AG09319 (cell line): ENCODE measurements at regions not wholly inside any gene's neighbourhood (a gene's known extent, or its start where the extent isn't known, plus 50 kb on each side); places are given as distances from the start of the nearest gene placed in this dataset.
"Not testable (repeated sequence)": the region's sequence is repeated elsewhere in the genome, so short reads cannot be mapped to it uniquely, and the experiment has no call there.

ENCODE experiments used
- DNase-seq: peaks from one replicate; pipeline ENCODE4 v3.0.0-alpha.2; 2010; ENCODE audit warnings: low read depth; ENCODE audit errors: extremely low read depth
- CTCF ChIP-seq: IDR thresholded peaks from 2 replicates; pipeline ENCODE4 v1.5.1; 2011; ENCODE audit warnings: low read depth, mild to moderate bottlenecking, inconsistent platforms, low read length, moderate library complexity

DNA sequence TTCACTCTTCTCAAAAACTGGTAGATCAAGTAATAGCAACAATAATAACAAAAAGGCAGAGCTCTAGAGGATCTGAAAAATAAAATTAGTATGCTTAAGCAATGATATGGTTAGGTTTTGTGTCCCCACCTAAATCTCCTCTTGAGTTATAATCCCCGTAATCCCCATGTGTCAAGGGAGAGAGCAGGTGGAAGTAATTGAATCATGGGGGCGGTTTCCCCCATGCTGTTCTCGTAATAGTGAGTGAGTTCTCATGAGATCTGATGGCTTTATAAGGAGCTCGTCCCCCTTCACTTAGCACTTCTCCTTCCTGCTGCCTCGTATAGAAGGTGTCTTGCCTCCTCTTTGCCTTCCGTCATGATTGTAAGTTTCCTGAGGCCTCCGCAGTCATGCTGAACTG, 60.2 kb upstream of the ABHD2 start:
- no peak for DNase-seq

GRCh38 chr15:89030311-89030710, 57.9 kb upstream of the ABHD2 start:
- DNase-seq = no peak
- TF ChIP-seq CTCF = no peak

More for the DNA sequence above, 60.2 kb upstream of the ABHD2 start:
- no peak for TF ChIP-seq CTCF

DNA sequence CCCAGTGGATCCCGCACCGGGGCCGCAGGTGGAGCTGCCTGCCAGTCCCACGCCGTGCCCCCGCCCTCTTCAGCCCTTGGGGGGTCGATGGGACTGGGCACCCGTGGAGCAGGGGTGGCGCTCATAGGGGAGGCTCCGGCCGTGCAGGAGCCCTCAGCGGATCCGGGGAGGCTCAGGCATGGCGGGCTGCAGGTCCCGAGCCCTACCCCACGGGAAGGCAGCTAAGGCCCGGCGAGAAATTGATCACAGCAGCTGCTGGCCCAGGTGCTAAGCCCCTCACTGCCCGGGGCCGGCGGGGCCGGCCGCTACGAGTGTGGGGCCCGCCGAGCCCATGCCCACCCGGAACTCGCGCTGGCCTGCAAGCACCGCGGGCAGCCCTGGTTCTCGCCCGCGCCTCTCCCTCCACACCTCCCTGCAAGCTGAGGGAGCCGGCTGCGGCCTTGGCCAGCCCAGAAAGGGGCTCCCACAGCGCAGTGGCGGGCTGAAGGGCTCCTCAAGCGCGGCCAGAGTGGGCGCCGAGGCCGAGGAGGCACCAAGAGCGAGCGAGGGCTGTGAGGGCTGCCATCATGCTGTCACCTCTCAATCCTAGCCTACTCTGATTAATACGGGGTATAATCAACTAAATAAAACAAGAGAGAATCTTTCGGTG, 56.5 kb upstream of the ABHD2 start:
- not testable (repeated sequence) for DNase-seq

DNA sequence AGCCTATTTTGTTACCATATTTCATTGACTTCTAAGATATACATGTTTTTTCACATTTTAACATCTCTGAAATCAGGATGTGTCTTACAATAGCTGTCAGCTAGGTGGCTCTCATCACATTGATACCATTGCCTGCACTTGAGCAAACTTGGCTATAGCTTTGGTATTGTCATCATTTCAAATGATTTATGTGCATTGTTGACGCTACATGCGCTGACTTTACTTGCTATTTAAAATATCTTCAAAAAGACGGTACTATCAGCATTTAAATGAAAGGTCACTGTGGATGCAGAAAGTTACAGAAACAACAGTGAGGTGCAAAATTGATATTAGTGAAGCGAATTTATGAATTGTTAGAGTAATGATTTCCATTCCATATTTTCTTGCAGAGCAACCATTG, 54.0 kb upstream of the ABHD2 start:
- no peak for DNase-seq
- peak; percentile 41 for TF ChIP-seq CTCF

DNA sequence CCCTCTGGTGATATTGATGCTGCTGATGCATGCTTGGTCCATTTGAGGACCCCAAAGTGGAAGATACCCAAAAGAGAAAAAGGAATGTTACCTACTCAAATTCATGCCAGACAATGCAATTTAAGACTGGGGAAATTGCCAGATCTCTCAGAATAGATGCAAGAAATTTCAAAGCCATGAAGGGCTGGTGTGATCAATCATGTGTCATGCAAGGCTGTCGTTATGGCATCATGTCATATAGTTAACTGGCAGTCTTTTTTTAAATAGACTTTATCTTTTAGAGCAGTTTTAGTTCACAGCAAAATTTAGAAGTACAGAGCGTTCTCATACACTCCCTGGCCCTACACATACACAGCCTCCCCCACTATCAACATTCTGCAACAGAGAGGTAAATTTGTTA, 53.1 kb upstream of the ABHD2 start:
- TF ChIP-seq CTCF = no peak
- no peak for DNase-seq

- no peak for DNase-seq
- TF ChIP-seq CTCF = no peak
Measured at GRCh38 chr15:89035658-89036057, 52.6 kb upstream of the ABHD2 start.

- no peak for TF ChIP-seq CTCF
- DNase-seq = no peak
Measured at GRCh38 chr15:89038146-89038545, 50.1 kb upstream of the ABHD2 start.
